GM12878 (cell line): ENCODE measurements at regions not wholly inside any gene's neighbourhood (a gene's known extent, or its start where the extent isn't known, plus 50 kb on each side); places are given as distances from the start of the nearest gene placed in this dataset.

ENCODE experiments used
- ATAC-seq: fragments of 200-7000 bp; cut with Tn5 transposase; 3 replicates; pipeline ENCODE4 v1.9.1; 2020; ENCODE audit warnings: mild to moderate bottlenecking, moderate library complexity
- BruUV-seq: library from RNA; stranded (reverse); fragments of 400-500 nt; replicated peaks from 2 replicates; lab custom pipeline; 2021; lab: Mats Ljungman, UMichigan
- CTCF ChIA-PET: fragments of 300-600 bp; sonication (Branson Sonifier 250); formaldehyde crosslinking; extraction: SDS; loops from one replicate; lab custom pipeline; 2021; ENCODE audit warnings: inconsistent platforms; lab: Yijun Ruan, JAX
- POLR2A ChIA-PET: fragments of 350-600 bp; formaldehyde crosslinking; extraction: SDS; loops from one replicate; lab custom pipeline; 2021; ENCODE audit warnings: inconsistent platforms; lab: Charles Lee
- RAD21 ChIA-PET: fragments of 300-600 bp; sonication (Branson Sonifier 250); formaldehyde crosslinking; loops from one replicate; lab custom pipeline; 2023; ENCODE audit warnings: antibody characterized with exemption; ENCODE audit not compliant: unreplicated experiment; lab: Charles Lee
- SMC1A ChIA-PET: fragments of 300-600 bp; sonication (Branson Sonifier 250); formaldehyde crosslinking; loops from one replicate; lab custom pipeline; 2023; ENCODE audit not compliant: unreplicated experiment, uncharacterized antibody; lab: Charles Lee
- DNase-seq: peaks from one replicate; pipeline ENCODE4 v3.0.0-alpha.2; 2011; ENCODE audit warnings: low read depth, low spot score
- FAIRE-seq: peaks from 3 replicates; lab custom pipeline; 2011; peaks lifted over from hg19 to GRCh38; lab: Jason Lieb, UNC
- H2AFZ ChIP-seq: 2 replicates; pipeline ENCODE4 v1.6.0; 2011; ENCODE audit warnings: low read depth, low read length, control low read depth; ENCODE audit not compliant: control insufficient read depth
- H3K27ac ChIP-seq: 2 replicates; pipeline ENCODE4 v1.5.1; 2011; ENCODE audit warnings: control low read depth; ENCODE audit not compliant: control insufficient read depth, insufficient read depth
- H3K27me3 ChIP-seq, 2 experiments: replicated peaks in 1 of 2; 2 replicates each; pipeline versions ENCODE4 v1.6.0 to v1.6.1; 2011; ENCODE audit warnings: low read length in 1 of 2; ENCODE audit not compliant: control insufficient read depth in 2 of 2, insufficient read depth in 2 of 2
- H3K36me3 ChIP-seq, 2 experiments: 2 replicates each; pipeline ENCODE4 v1.5.1; 2011; ENCODE audit warnings: low read length in 1 of 2; ENCODE audit not compliant: control insufficient read depth in 2 of 2, insufficient read depth in 2 of 2
- H3K4me1 ChIP-seq: 2 replicates; pipeline ENCODE4 v1.6.1; 2011; ENCODE audit warnings: mild to moderate bottlenecking, low read length, moderate library complexity, mixed read lengths; ENCODE audit not compliant: control insufficient read depth, insufficient read depth
- H3K4me2 ChIP-seq: 2 replicates; pipeline ENCODE4 v1.6.0; 2011; ENCODE audit warnings: control low read depth; ENCODE audit not compliant: control insufficient read depth, insufficient read depth
- H3K4me3 ChIP-seq: fragments of 200-600 bp; sonication (generic); 2 replicates; pipeline ENCODE4 v1.5.1; 2016
- H3K79me2 ChIP-seq: 2 replicates; pipeline ENCODE4 v1.6.0; 2011; ENCODE audit warnings: low read length; ENCODE audit not compliant: control insufficient read depth, insufficient read depth
- H3K9ac ChIP-seq: 2 replicates; pipeline ENCODE4 v1.8.0; 2011; ENCODE audit warnings: low read length, control low read depth, mixed read lengths; ENCODE audit not compliant: control insufficient read depth, insufficient read depth
- H3K9me3 ChIP-seq: replicated peaks from 3 replicates; pipeline ENCODE4 v1.5.1; 2011; ENCODE audit warnings: mild to moderate bottlenecking, low read length; ENCODE audit not compliant: control insufficient read depth, insufficient read depth
- H4K20me1 ChIP-seq: 2 replicates; pipeline ENCODE4 v1.6.0; 2011; ENCODE audit not compliant: control insufficient read depth, insufficient read depth
- BACH1 ChIP-seq: fragments of 450-650 bp; IDR thresholded peaks from 2 replicates; pipeline ENCODE4 v1.6.1; 2017; ENCODE audit warnings: mild to moderate bottlenecking, borderline replicate concordance
- BCLAF1 ChIP-seq: fragments of 450-650 bp; IDR thresholded peaks from 2 replicates; pipeline ENCODE4 v1.6.1; 2017; ENCODE audit warnings: antibody characterized with exemption, mild to moderate bottlenecking, moderate library complexity
- FOXM1 ChIP-seq: IDR thresholded peaks from 2 replicates; pipeline ENCODE4 v1.6.1; 2012; ENCODE audit warnings: low read depth, mild to moderate bottlenecking, inconsistent platforms, low read length, moderate library complexity
- GATAD2B ChIP-seq: fragments of 450-650 bp; conservative IDR thresholded peaks from 2 replicates; pipeline ENCODE4 v1.6.1; 2017; ENCODE audit warnings: low read depth, mild to moderate bottlenecking, moderate library complexity
- HDAC6 ChIP-seq: fragments of 200-600 bp; sonication (generic); IDR thresholded peaks from one replicate; pipeline ENCODE4 v1.8.0; 2017; ENCODE audit warnings: antibody characterized with exemption; ENCODE audit not compliant: unreplicated experiment
- NBN ChIP-seq: fragments of 450-650 bp; IDR thresholded peaks from 2 replicates; pipeline ENCODE4 v1.6.1; 2016
- NFYA ChIP-seq: IDR thresholded peaks from 2 replicates; pipeline ENCODE4 v1.6.1; 2011; ENCODE audit warnings: low read depth, mild to moderate bottlenecking, low read length, improper control_type of control experiment, borderline replicate concordance
- POLR2AphosphoS2 ChIP-seq: IDR thresholded peaks from 2 replicates; pipeline ENCODE4 v1.6.1; 2011; ENCODE audit warnings: low read depth, mild to moderate bottlenecking, low read length, improper control_type of control experiment, moderate library complexity
- SIN3A ChIP-seq: IDR thresholded peaks from 2 replicates; pipeline ENCODE4 v1.6.1; 2012; ENCODE audit warnings: low read depth, low read length, improper control_type of control experiment
- SMARCA5 ChIP-seq: fragments of 450-650 bp; IDR thresholded peaks from 2 replicates; pipeline ENCODE4 v1.6.1; 2017; ENCODE audit warnings: mild to moderate bottlenecking
- SREBF1 ChIP-seq: IDR thresholded peaks from 2 replicates; pipeline ENCODE4 v1.6.1; 2012; ENCODE audit warnings: mild to moderate bottlenecking, low read length
- WGBS: methylation state at CpG from one replicate; pipeline ENCODE4 v1.1.6; 2016; ENCODE audit warnings: low lambda C conversion rate; ENCODE audit not compliant: insufficient replicate concordance, insufficient coverage; ENCODE audit errors: missing lambda C conversion rate; 5-methylcytosine and 5-hydroxymethylcytosine counted together
- in situ Hi-C: fragments of 300-500 bp; cut with MboI; formaldehyde crosslinking; loops from 9 replicates; pipeline ENCODE4 v1.14.3; 2018; ENCODE audit warnings: mixed read lengths
- intact Hi-C: fragments of 100-400 bp; cut with micrococcal nuclease; formaldehyde crosslinking; loops from one replicate; pipeline ENCODE4 v1.14.2; 2022; ENCODE audit not compliant: unreplicated experiment
- TF ChIP-seq, protein P1 (sequence below): fragments of 450-650 bp; IDR thresholded peaks from 2 replicates; pipeline ENCODE4 v1.6.1; 2016; ENCODE audit warnings: mild to moderate bottlenecking
- TF ChIP-seq, protein P2 (sequence below): IDR thresholded peaks from 2 replicates; pipeline ENCODE4 v1.6.1; 2012; ENCODE audit warnings: low read depth, low read length, improper control_type of control experiment

GRCh38 chr14:83814896-83815295, 1715.0 kb upstream of the FLRT2 start (continued):
- TF ChIP-seq HDAC6 (no peak), SREBF1 (no peak), BCLAF1 (no peak), NFYA (no peak), SIN3A (no peak), BACH1 (no peak), POLR2AphosphoS2 (no peak), NBN (no peak), GATAD2B (no peak)

- ChIA-PET POLR2A (no interaction called here), CTCF (no interaction called here), SMC1A (interaction anchor here (1.2 kb wide), 1 partner anchor 19 kb away, joined by 3 read pairs; no protein-coding TSS in a partner anchor), RAD21 (no interaction called here)
- Histone ChIP-seq H3K4me3 (no peak overlapping the region), H3K4me1 (no peaks in the 10 kb centered on the region), H3K27ac (no peak overlapping the region), H2AFZ (no peak overlapping the region), H3K9me3 (no peaks in the 10 kb centered on the region), H3K36me3 (no peaks in the 10 kb centered on the region), H3K79me2 (no peaks in the 10 kb centered on the region), H3K9ac (no peak overlapping the region), H3K4me2 (no peak overlapping the region), H4K20me1 (no peaks in the 10 kb centered on the region), H3K27me3 (no peaks in the 10 kb centered on the region)
- 17% methylated on average over 6 of the region's 6 CpGs for WGBS
- in situ Hi-C loops (no loop called here), intact Hi-C loops (no loop called here)
- no peak for DNase-seq
- no peak for FAIRE-seq
- no peak for ATAC-seq
- no TSS peak for BruUV-seq
- no peak for TF ChIP-seq SREBF1
- TF ChIP-seq, protein P1, sequence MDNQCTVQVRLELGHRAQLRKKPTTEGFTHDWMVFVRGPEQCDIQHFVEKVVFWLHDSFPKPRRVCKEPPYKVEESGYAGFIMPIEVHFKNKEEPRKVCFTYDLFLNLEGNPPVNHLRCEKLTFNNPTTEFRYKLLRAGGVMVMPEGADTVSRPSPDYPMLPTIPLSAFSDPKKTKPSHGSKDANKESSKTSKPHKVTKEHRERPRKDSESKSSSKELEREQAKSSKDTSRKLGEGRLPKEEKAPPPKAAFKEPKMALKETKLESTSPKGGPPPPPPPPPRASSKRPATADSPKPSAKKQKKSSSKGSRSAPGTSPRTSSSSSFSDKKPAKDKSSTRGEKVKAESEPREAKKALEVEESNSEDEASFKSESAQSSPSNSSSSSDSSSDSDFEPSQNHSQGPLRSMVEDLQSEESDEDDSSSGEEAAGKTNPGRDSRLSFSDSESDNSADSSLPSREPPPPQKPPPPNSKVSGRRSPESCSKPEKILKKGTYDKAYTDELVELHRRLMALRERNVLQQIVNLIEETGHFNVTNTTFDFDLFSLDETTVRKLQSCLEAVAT = no peak
- TF ChIP-seq FOXM1 = no peak
- TF ChIP-seq, protein P2, sequence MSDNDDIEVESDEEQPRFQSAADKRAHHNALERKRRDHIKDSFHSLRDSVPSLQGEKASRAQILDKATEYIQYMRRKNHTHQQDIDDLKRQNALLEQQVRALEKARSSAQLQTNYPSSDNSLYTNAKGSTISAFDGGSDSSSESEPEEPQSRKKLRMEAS = no peak
- no peak for TF ChIP-seq SMARCA5
Observed at GRCh38 chr14:83816761-83817160, 1713.2 kb upstream of the FLRT2 start.
